ENCODE measurements at regions not wholly inside any gene's neighbourhood (a gene's known extent, or its start where the extent isn't known, plus 50 kb on each side); places are given as distances from the start of the nearest gene placed in this dataset.

GRCh38 chr6:30828027-30828962 is 56.0 kb upstream of the DDR1 start:
- no peak overlapping the region for H3K4me3 ChIP-seq
- FAIRE-seq (peak; percentile 96), DNase-seq (ENCODE audit: extremely low read depth in 1 of 4, low spot score in 3 of 4) (peak; percentile 92 to 95 (median 94))
- TF ChIP-seq RBFOX2 (IDR thresholded peaks at IDR 0.05; ENCODE audit: low read depth, low read length) (0 out of 2 replicates have a peak, but pooled peaks have one; percentile 22), NFRKB (IDR thresholded peaks at IDR 0.05; ENCODE audit: low read depth) (peak; percentile 58; the same call in 1 of the 2 replicates), HINFP (tag; conservative IDR thresholded peaks at IDR 0.05; ENCODE audit: low read depth) (peak; percentile 43), CC2D1A (IDR thresholded peaks at IDR 0.05) (peak; percentile 94), GATAD2B (IDR thresholded peaks at IDR 0.05; ENCODE audit: borderline replicate concordance) (peak; percentile 70; the same call in 1 of the 2 replicates), CBX3 (IDR thresholded peaks at IDR 0.05; ENCODE audit: borderline replicate concordance in 1 of 2, low read length in 2 of 2) (peak in 1 of 2 experiments; percentile 75; a peak in 1 of 3 replicates), ZNF263 (CRISPR knock-in tag; IDR thresholded peaks at IDR 0.05; ENCODE audit: borderline replicate concordance) (peak; percentile 33; the same call in 1 of the 2 replicates), THRA (IDR thresholded peaks at IDR 0.05) (peak; percentile 47; the same call in 1 of the 2 replicates), NFIC (IDR thresholded peaks at IDR 0.05) (peak; percentile 50), RFX5 (IDR thresholded peaks at IDR 0.05; ENCODE audit: low read depth, low read length) (no peak), ARID3A (IDR thresholded peaks at IDR 0.05; ENCODE audit: borderline replicate concordance, low read depth, low read length) (peak; percentile 64; the same call in 1 of the 2 replicates), ARID2 (IDR thresholded peaks at IDR 0.05) (peak; percentile 96), MNT (conservative IDR thresholded peaks at IDR 0.05) (peak in 1 of 2 experiments; percentile 57; a peak in 2 of 4 replicates), POLR3G (IDR thresholded peaks at IDR 0.05; ENCODE audit: extremely low read depth, insufficient read length, insufficient replicate concordance) (no peak)

More at GRCh38 chr6:30828027-30828962, 56.0 kb upstream of the DDR1 start:
- Histone ChIP-seq H3K4me1 (replicated peaks in 1 of 2; ENCODE audit: control insufficient read depth in 2 of 2, insufficient read depth in 2 of 2, low read length in 2 of 2) (peaks cover 11 to 23% of the 10 kb centered on the region in 2 experiments), H3K9ac (ENCODE audit: insufficient read depth in 1 of 2, low read depth in 2 of 2, low read length in 2 of 2) (peak overlapping the region; percentile 61 to 87), H3K9me1 (ENCODE audit: control insufficient read depth, insufficient read depth, low read length) (no peaks in the 10 kb centered on the region), H4K20me1 (replicated peaks; ENCODE audit: control insufficient read depth, insufficient read depth, low read length) (no peaks in the 10 kb centered on the region), H3K4me2 (ENCODE audit: insufficient read depth, low read length) (peak overlapping the region; percentile 70), H3K36me3 (ENCODE audit: control insufficient read depth, insufficient read depth, low read length) (no peaks in the 10 kb centered on the region), H2AFZ (ENCODE audit: low read depth, low read length) (peak overlapping the region; percentile 92), H3K27me3 (ENCODE audit: control insufficient read depth in 2 of 2, insufficient read depth in 2 of 2, low read length in 2 of 2) (no peaks in the 10 kb centered on the region), H3K27ac (ENCODE audit: extremely low read depth, low read depth, low read length) (peak overlapping the region; percentile 76), H3K79me2 (ENCODE audit: control insufficient read depth, insufficient read depth, low read length) (no peaks in the 10 kb centered on the region), H3K9me3 (replicated peaks; ENCODE audit: control insufficient read depth, insufficient read depth, low read depth, low read length) (no peaks in the 10 kb centered on the region)
- intact Hi-C loops (cut with micrococcal nuclease): loop anchor here (1.0 to 5.0 kb wide), 6 partner anchors 49 to 259 kb away; partner anchors contain the start of genes FLOT1, IER3, MRPS18B and PPP1R10
- in situ Hi-C loops (cut with MboI): loop anchor here (5.0 kb wide), 1 partner anchor 249 kb away; no protein-coding TSS in a partner anchor
- no TSS peak for BruUV-seq (replicated peaks)
- ChIA-PET CTCF (ENCODE audit: low intra/inter-chr PET ratio) (interaction anchor here (0.6 to 4.2 kb wide), 14 partner anchors 47 to 364 kb away, joined by 3 to 45 read pairs (median 6); partner anchors contain the start of genes DDR1, FLOT1, IER3 and VARS2), POLR2A (interaction anchor here (0.5 to 2.6 kb wide), 16 partner anchors 9 to 259 kb away, joined by 3 to 12 read pairs (median 4); partner anchors contain the start of gene VARS2)
- ATAC-seq: peak; percentile 97
- 43% methylated on average over 12 of the region's 12 CpGs for WGBS (ENCODE audit: insufficient coverage, low coverage, missing lambda C conversion rate)

All from K562 (cell line).